Neural cell (in vitro differentiated cells): ENCODE measurements at regions not wholly inside any gene's neighbourhood (a gene's known extent, or its start where the extent isn't known, plus 50 kb on each side); places are given as distances from the start of the nearest gene placed in this dataset.

Experiments used
- H2AFZ ChIP-seq: fragments of 200-600, 300-800 bp; sonication (generic), shearing (Covaris generic); 2 replicates; pipeline ENCODE4 v1.6.0; 2014; ENCODE audit warnings: low read depth, mild to moderate bottlenecking, antibody characterized with exemption, low read length, moderate library complexity
- H3F3A ChIP-seq: fragments of 200-600 bp; shearing (Covaris generic); 2 replicates; pipeline ENCODE4 v1.6.1; 2016; ENCODE audit warnings: mild to moderate bottlenecking, moderate library complexity, mixed read lengths, antibody characterized with exemption, low read length; ENCODE audit not compliant: insufficient read depth, poor library complexity, severe bottlenecking
- H3K27ac ChIP-seq: fragments of 200-600, 300-800 bp; sonication (generic), shearing (Covaris generic); 2 replicates; pipeline ENCODE4 v1.5.1; 2014; ENCODE audit warnings: mild to moderate bottlenecking, low read length, moderate library complexity
- H3K27me3 ChIP-seq: fragments of 300-800, 200-600 bp; sonication (generic), shearing (Covaris generic); 2 replicates; pipeline ENCODE4 v1.6.0; 2014; ENCODE audit warnings: mild to moderate bottlenecking, low read depth, low read length, moderate library complexity; ENCODE audit not compliant: insufficient read depth
- H3K36me3 ChIP-seq: fragments of 300-800, 200-600 bp; sonication (generic), shearing (Covaris generic); 2 replicates; pipeline ENCODE4 v1.5.1; 2014; ENCODE audit warnings: mild to moderate bottlenecking, antibody characterized with exemption, low read length, moderate library complexity; ENCODE audit not compliant: insufficient read depth
- H3K4me2 ChIP-seq: fragments of 300-800, 200-600 bp; sonication (generic), shearing (Covaris generic); 2 replicates; pipeline ENCODE4 v1.6.0; 2014; ENCODE audit warnings: mild to moderate bottlenecking, low read length
- H3K4me3 ChIP-seq: fragments of 300-800, 200-600 bp; sonication (generic), shearing (Covaris generic); 2 replicates; pipeline ENCODE4 v1.5.1; 2014; ENCODE audit warnings: mild to moderate bottlenecking, low read length, moderate library complexity
- H3K79me2 ChIP-seq: fragments of 200-600 bp; shearing (Covaris generic); replicated peaks from 2 replicates; pipeline ENCODE4 v1.6.0; 2014; ENCODE audit warnings: mild to moderate bottlenecking, low read length, moderate library complexity; ENCODE audit not compliant: insufficient read depth
- H3K9ac ChIP-seq: fragments of 300-800, 200-600 bp; sonication (generic), shearing (Covaris generic); 2 replicates; pipeline ENCODE4 v1.6.1; 2016; ENCODE audit warnings: mild to moderate bottlenecking, low read length, mixed read lengths
- H3K9me2 ChIP-seq: fragments of 200-600 bp; shearing (Covaris generic); 2 replicates; pipeline ENCODE4 v1.6.1; 2016; ENCODE audit warnings: mild to moderate bottlenecking, low read length, mixed read lengths; ENCODE audit not compliant: insufficient read depth
- H3K9me3 ChIP-seq: fragments of 200-600, 300-800 bp; sonication (generic), shearing (Covaris generic); 2 replicates; pipeline ENCODE4 v1.6.1; 2016; ENCODE audit warnings: mild to moderate bottlenecking, mixed run types, low read length, moderate library complexity, mixed read lengths
- H4K20me1 ChIP-seq: fragments of 200-600 bp; shearing (Covaris generic); 2 replicates; pipeline ENCODE4 v1.6.1; 2016; ENCODE audit warnings: mild to moderate bottlenecking, mixed run types; ENCODE audit not compliant: insufficient read depth
- CTCF ChIP-seq: fragments of 450-650 bp; IDR thresholded peaks from 2 replicates; pipeline ENCODE4 v1.5.1; 2014; ENCODE audit warnings: antibody characterized with exemption, mild to moderate bottlenecking, moderate library complexity; ENCODE audit not compliant: poor library complexity, severe bottlenecking
- EP300 ChIP-seq: fragments of 450-650 bp; conservative IDR thresholded peaks from 2 replicates; pipeline ENCODE4 v1.6.1; 2014; ENCODE audit warnings: antibody characterized with exemption, mild to moderate bottlenecking, moderate library complexity; ENCODE audit not compliant: poor library complexity, severe bottlenecking
- EZH2 ChIP-seq: fragments of 200-600, 300-800 bp; shearing (Covaris generic), sonication (generic); IDR thresholded peaks from 2 replicates; pipeline ENCODE4 v1.6.1; 2014; ENCODE audit warnings: antibody characterized with exemption, low read length, borderline replicate concordance, mild to moderate bottlenecking; ENCODE audit not compliant: insufficient read depth, poor library complexity, severe bottlenecking
- MXI1 ChIP-seq: fragments of 450-650 bp; conservative IDR thresholded peaks from 2 replicates; pipeline ENCODE4 v1.6.1; 2014; ENCODE audit warnings: antibody characterized with exemption, mild to moderate bottlenecking; ENCODE audit not compliant: poor library complexity, severe bottlenecking
- POLR2AphosphoS5 ChIP-seq: IDR thresholded peaks from 2 replicates; pipeline ENCODE4 v1.6.1; 2012
- RAD21 ChIP-seq: fragments of 450-650 bp; conservative IDR thresholded peaks from 2 replicates; pipeline ENCODE4 v1.6.1; 2014; ENCODE audit warnings: antibody characterized with exemption, mild to moderate bottlenecking, moderate library complexity
- REST ChIP-seq: IDR thresholded peaks from 2 replicates; pipeline ENCODE4 v1.6.1; 2012; ENCODE audit warnings: borderline replicate concordance
- SMC3 ChIP-seq: fragments of 450-650 bp; conservative IDR thresholded peaks from 2 replicates; pipeline ENCODE4 v1.6.1; 2014; ENCODE audit warnings: antibody characterized with exemption, mild to moderate bottlenecking, moderate library complexity; ENCODE audit not compliant: poor library complexity
- TAF1 ChIP-seq: IDR thresholded peaks from 2 replicates; pipeline ENCODE4 v1.6.1; 2012; ENCODE audit warnings: low read depth

GRCh38 chr7:34373940-34374339, 284.1 kb upstream of the NPSR1 start:
- no peaks in the 10 kb centered on the region for H3F3A ChIP-seq
- no peak overlapping the region for H2AFZ ChIP-seq
- H3K27ac ChIP-seq: no peak overlapping the region
- no peaks in the 10 kb centered on the region for H3K36me3 ChIP-seq
- TF ChIP-seq REST (no peak), SMC3 (no peak), POLR2AphosphoS5 (no peak), EP300 (no peak), EZH2 (no peak), RAD21 (no peak), MXI1 (no peak), CTCF (no peak), TAF1 (no peak)
- no peak overlapping the region for H3K4me2 ChIP-seq
- H3K9me2 ChIP-seq: no peaks in the 10 kb centered on the region
- H4K20me1 ChIP-seq: no peaks in the 10 kb centered on the region
- no peaks in the 10 kb centered on the region for H3K9me3 ChIP-seq
- H3K9ac ChIP-seq: no peak overlapping the region
- H3K4me3 ChIP-seq: no peak overlapping the region
- H3K27me3 ChIP-seq: no peaks in the 10 kb centered on the region
- no peaks in the 10 kb centered on the region for H3K79me2 ChIP-seq

GRCh38 chr7:34382166-34382893, 275.7 kb upstream of the NPSR1 start:
- no peak overlapping the region for H3K27ac ChIP-seq
- TF ChIP-seq EZH2 (no peak), REST (no peak), EP300 (no peak), CTCF (no peak)

More at GRCh38 chr7:34382166-34382893, 275.7 kb upstream of the NPSR1 start:
- Histone ChIP-seq H3K9ac (no peak overlapping the region), H3K79me2 (no peaks in the 10 kb centered on the region), H4K20me1 (no peaks in the 10 kb centered on the region), H2AFZ (no peak overlapping the region), H3K36me3 (no peaks in the 10 kb centered on the region), H3F3A (no peaks in the 10 kb centered on the region), H3K9me2 (no peaks in the 10 kb centered on the region), H3K9me3 (no peaks in the 10 kb centered on the region), H3K4me3 (no peak overlapping the region), H3K27me3 (no peaks in the 10 kb centered on the region), H3K4me2 (no peak overlapping the region)
